Stomach (tissue), 4 donors: ENCODE measurements at regions not wholly inside any gene's neighbourhood (a gene's known extent, or its start where the extent isn't known, plus 50 kb on each side); places are given as distances from the start of the nearest gene placed in this dataset.

Source experiments
- CTCF ChIP-seq, 7 experiments: fragments of 450-650 bp in 4 of 7; fragments of 200-600 bp in 3 of 7; sonication (generic) in 3 of 7; IDR thresholded peaks; one replicate each; pipeline ENCODE4 v1.5.1; 2016 to 2019; ENCODE audit warnings: antibody characterized with exemption in 7 of 7, control low read depth in 2 of 7, mild to moderate bottlenecking in 1 of 7
- EP300 ChIP-seq: sonication (generic); formaldehyde crosslinking; IDR thresholded peaks from one replicate; pipeline ENCODE4 v1.6.1; 2017; ENCODE audit warnings: antibody characterized with exemption
- POLR2A ChIP-seq, 4 donors: fragments of 450-650 bp; IDR thresholded peaks; one replicate each; pipeline ENCODE4 v1.6.1; 2016; ENCODE audit warnings: antibody characterized with exemption in 4 of 4, control low read depth in 2 of 4, mild to moderate bottlenecking in 1 of 4, moderate library complexity in 1 of 4

- TF ChIP-seq CTCF (IDR thresholded peaks at IDR 0.05) = no peak
- no peak for TF ChIP-seq POLR2A (IDR thresholded peaks at IDR 0.05)
- no peak for TF ChIP-seq EP300
These were observed 1793.4 kb downstream of the SUCLG1 start for GRCh38 chr2:82665691-82666090.
